Subcutaneous abdominal adipose tissue (tissue), 5 donors: ENCODE measurements at regions not wholly inside any gene's neighbourhood (a gene's known extent, or its start where the extent isn't known, plus 50 kb on each side); places are given as distances from the start of the nearest gene placed in this dataset.

Experiments
- H3K27ac ChIP-seq: one replicate; pipeline ENCODE4 v1.7.0; 2013; ENCODE audit warnings: low read depth, mild to moderate bottlenecking, inconsistent platforms, low read length, moderate library complexity
- H3K27me3 ChIP-seq, 5 donors: one replicate each; pipeline ENCODE4 v1.7.0; 2013; ENCODE audit warnings: low read length in 5 of 5, inconsistent platforms in 1 of 5; ENCODE audit not compliant: control insufficient read depth in 5 of 5, insufficient read depth in 4 of 5
- H3K36me3 ChIP-seq, 5 donors: one replicate each; pipeline ENCODE4 v1.7.0; 2013; ENCODE audit warnings: low read length in 5 of 5; ENCODE audit not compliant: control insufficient read depth in 5 of 5, insufficient read depth in 5 of 5
- H3K4me1 ChIP-seq, 5 donors: one replicate each; pipeline ENCODE4 v1.7.0; 2013; ENCODE audit warnings: low read length in 5 of 5, mild to moderate bottlenecking in 3 of 5, moderate library complexity in 1 of 5; ENCODE audit not compliant: control insufficient read depth in 5 of 5, insufficient read depth in 5 of 5
- H3K4me3 ChIP-seq, 5 donors: one replicate each; pipeline ENCODE4 v1.7.0; 2013; ENCODE audit warnings: low read length in 5 of 5, low read depth in 1 of 5
- H3K9ac ChIP-seq, 5 donors: one replicate each; pipeline ENCODE4 v1.7.0; 2013; ENCODE audit warnings: low read length in 5 of 5, mild to moderate bottlenecking in 4 of 5, moderate library complexity in 3 of 5
- H3K9me3 ChIP-seq, 5 donors: one replicate each; pipeline ENCODE4 v1.7.0; 2013; ENCODE audit warnings: low read length in 5 of 5; ENCODE audit not compliant: control insufficient read depth in 5 of 5
- donor health status: healthy.
- donor health status: healthy.
- donor health status: healthy.
- donor health status: healthy.
- donor health status: healthy.

DNA sequence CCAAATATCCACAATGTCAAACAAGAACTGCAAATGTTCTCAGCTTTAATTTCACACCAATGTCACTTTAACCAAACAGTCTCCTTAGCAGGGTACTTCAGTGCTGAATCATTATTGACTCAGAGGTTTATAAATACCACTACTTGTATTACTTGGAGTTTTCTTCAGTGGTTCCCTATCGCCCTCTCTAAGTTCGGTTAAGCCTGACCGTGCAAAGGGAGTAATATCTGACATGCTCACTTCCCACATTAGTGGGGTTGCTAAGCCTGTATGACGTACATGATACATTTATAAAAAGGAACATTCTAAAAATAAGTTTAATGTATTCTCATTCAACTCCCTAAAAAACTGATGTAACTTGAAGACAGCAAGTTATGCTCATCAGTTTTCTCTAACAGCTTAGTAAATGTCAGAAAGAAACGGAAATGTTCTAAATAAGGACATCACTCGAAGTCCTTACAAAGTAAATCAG lies 93.1 kb upstream of the ZC3H12C start:
- Histone ChIP-seq H3K9ac (no peak overlapping the region), H3K4me1 (no peaks in the 10 kb centered on the region), H3K4me3 (no peak overlapping the region), H3K9me3 (no peaks in the 10 kb centered on the region), H3K36me3 (no peaks in the 10 kb centered on the region), H3K27ac (no peak overlapping the region), H3K27me3 (no peaks in the 10 kb centered on the region)

DNA sequence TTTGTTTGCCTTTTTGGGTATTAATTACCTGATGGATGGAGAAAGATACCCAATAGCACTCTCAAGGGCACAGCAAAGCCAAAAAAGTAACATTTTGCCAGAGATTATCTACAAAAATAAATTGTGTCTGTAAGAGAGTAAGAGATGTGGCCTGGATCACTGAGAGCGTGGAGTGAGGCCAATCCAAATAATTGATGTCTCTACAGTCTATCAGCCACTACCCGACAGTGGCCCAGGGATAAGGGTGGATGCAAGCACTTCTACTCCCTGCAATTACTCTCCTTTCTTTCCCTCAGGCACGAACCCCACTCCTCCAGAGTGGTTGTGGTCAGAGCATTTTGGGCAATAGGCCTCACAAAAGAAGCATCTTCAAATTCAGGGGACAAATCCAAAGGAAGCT lies 92.3 kb upstream of the ZC3H12C start:
- Histone ChIP-seq H3K36me3 (no peaks in the 10 kb centered on the region), H3K27me3 (no peaks in the 10 kb centered on the region), H3K4me1 (no peaks in the 10 kb centered on the region), H3K4me3 (no peak overlapping the region), H3K9ac (no peak overlapping the region), H3K9me3 (no peaks in the 10 kb centered on the region), H3K27ac (no peak overlapping the region)

DNA sequence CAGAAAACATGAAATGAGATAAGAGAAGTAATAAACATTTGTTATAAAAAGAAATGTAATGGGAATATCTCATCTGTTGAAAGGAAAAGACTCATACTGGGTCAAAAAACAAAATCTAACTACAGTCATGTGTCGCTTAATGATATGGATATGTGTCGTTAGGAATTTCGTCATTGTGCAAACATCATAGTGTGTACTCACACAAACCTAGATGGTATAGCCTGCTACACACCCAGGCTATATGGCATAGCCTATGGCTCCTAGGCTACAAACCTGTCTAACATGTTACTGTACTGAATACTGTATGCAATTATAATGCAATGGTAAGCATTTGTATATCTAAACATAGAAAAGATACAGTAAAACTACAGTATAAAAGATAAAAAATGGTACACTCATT lies 89.8 kb upstream of the ZC3H12C start:
- no peak overlapping the region for H3K9ac ChIP-seq

DNA sequence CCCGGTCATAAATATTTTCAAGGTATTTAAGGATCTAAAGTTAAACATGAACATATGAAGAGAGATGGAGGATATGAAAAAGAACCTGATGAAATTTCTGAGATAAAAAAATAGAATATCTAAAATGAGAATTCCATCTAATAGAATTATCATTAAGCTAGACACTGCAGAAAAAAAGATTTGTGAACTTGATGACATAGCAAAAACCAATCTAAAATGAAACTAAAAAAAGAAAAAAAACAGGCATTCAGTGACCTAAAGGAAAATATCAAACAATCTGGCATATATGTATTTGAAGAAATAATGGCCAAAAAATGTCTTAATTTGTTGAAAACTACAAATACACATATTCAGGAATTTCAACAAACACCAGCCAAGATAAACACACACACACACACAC lies 81.6 kb upstream of the ZC3H12C start:
- no peak overlapping the region for H3K9ac ChIP-seq
- H3K4me1 ChIP-seq = no peaks in the 10 kb centered on the region
- H3K27me3 ChIP-seq = no peaks in the 10 kb centered on the region
- H3K36me3 ChIP-seq = no peaks in the 10 kb centered on the region
- peaks cover 2 to 22% (median 11%) of the 10 kb centered on the region in 5 donors for H3K9me3 ChIP-seq
- H3K27ac ChIP-seq = no peak overlapping the region
- H3K4me3 ChIP-seq = no peak overlapping the region

More for the DNA sequence above, 89.8 kb upstream of the ZC3H12C start:
- H3K27ac ChIP-seq = no peak overlapping the region
- H3K27me3 ChIP-seq = no peaks in the 10 kb centered on the region
- no peak overlapping the region for H3K4me3 ChIP-seq
- no peaks in the 10 kb centered on the region for H3K4me1 ChIP-seq
- no peaks in the 10 kb centered on the region for H3K36me3 ChIP-seq
- no peaks in the 10 kb centered on the region for H3K9me3 ChIP-seq

DNA sequence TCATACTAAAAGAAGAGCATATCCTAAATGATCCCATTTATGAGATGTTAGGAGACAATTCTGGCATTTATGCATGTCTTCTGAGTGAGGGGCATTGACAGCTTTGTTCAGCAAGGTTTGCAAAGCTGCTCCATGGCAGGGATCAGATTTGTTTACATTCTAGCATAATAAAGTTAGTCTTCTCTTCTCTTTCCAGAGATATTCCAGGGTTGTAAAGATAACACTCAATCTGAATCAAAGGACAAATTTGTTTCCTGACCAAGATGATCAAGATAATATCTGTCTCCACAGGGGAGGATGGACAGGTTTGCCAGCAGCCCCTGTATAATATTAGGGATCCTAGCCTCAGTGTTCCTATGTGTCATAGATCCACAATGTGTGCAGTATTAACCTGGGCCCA lies 77.5 kb upstream of the ZC3H12C start:
- Histone ChIP-seq H3K4me1 (no peaks in the 10 kb centered on the region), H3K36me3 (no peaks in the 10 kb centered on the region), H3K4me3 (no peak overlapping the region), H3K27ac (no peak overlapping the region), H3K27me3 (no peaks in the 10 kb centered on the region), H3K9me3 (peaks cover 2 to 19% (median 7%) of the 10 kb centered on the region in 5 donors), H3K9ac (no peak overlapping the region)

DNA sequence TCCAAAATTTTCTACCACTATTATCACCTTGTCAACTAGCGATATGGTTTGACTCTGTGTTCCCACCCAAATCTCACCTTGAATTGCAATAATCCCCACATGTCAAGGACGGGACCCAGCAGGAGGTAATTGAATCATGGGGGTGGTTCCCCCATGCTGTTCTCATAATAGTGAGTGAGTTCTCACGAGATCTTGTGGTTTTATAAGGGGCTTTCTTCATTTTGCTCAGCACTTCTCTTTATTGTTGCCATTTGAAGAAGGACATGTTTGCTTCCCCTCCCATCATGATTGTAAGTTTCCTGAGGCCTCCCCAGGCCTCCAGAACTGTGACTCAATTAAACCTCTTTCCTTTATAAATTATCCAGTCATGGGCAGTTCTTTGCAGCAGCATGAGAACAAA lies 73.5 kb upstream of the ZC3H12C start:
- H3K9ac ChIP-seq = no peak overlapping the region
- no peak overlapping the region for H3K4me3 ChIP-seq
- no peak overlapping the region for H3K27ac ChIP-seq
- no peaks in the 10 kb centered on the region for H3K4me1 ChIP-seq
- no peaks in the 10 kb centered on the region for H3K27me3 ChIP-seq
- no peaks in the 10 kb centered on the region for H3K9me3 ChIP-seq
- no peaks in the 10 kb centered on the region for H3K36me3 ChIP-seq

DNA sequence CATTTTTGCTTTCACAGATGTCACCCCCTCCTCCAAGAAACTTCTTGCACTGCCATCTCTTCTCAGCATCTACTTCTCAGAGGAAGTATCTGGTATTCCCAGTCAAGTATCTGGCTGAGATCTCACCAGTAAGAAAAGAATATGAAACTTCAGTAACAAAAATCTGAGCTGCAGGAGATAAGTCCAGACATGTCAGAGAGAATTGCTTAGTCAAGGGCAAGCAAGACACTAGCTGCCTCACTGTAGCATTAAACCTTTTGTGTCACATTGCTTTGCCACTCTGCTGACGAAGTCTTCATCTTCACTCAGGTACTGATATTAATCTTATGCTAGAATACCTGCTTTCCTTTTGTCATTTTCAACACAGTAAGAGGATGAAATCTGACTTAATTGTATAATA lies 70.6 kb upstream of the ZC3H12C start:
- Histone ChIP-seq H3K27ac (no peak overlapping the region), H3K9ac (no peak overlapping the region), H3K27me3 (no peaks in the 10 kb centered on the region), H3K9me3 (no peaks in the 10 kb centered on the region), H3K4me3 (no peak overlapping the region), H3K4me1 (no peaks in the 10 kb centered on the region), H3K36me3 (no peaks in the 10 kb centered on the region)

DNA sequence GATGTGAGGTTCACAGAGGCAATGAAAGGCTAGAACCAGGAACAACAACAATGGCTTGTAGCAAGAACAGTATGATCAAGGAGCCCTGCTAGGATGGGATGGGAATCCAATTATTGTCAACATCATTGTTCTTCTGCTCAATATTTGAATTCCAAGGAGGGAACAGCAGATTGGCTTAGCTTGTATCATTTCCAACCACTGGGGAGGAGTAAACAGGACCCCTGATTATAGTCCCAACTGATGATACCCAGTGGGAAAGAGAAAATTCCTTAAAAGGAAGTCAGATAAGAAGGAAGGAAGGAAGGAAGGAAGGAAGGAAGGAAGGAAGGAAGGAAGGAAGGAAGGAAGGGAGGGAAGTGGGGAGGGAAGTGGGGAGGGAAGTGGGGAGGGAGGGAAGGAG lies 69.5 kb upstream of the ZC3H12C start:
- H3K9ac ChIP-seq = no peak overlapping the region
- no peaks in the 10 kb centered on the region for H3K4me1 ChIP-seq
- H3K9me3 ChIP-seq = no peaks in the 10 kb centered on the region
- H3K4me3 ChIP-seq = no peak overlapping the region
- H3K27ac ChIP-seq = no peak overlapping the region
- no peaks in the 10 kb centered on the region for H3K36me3 ChIP-seq
- H3K27me3 ChIP-seq = no peaks in the 10 kb centered on the region

DNA sequence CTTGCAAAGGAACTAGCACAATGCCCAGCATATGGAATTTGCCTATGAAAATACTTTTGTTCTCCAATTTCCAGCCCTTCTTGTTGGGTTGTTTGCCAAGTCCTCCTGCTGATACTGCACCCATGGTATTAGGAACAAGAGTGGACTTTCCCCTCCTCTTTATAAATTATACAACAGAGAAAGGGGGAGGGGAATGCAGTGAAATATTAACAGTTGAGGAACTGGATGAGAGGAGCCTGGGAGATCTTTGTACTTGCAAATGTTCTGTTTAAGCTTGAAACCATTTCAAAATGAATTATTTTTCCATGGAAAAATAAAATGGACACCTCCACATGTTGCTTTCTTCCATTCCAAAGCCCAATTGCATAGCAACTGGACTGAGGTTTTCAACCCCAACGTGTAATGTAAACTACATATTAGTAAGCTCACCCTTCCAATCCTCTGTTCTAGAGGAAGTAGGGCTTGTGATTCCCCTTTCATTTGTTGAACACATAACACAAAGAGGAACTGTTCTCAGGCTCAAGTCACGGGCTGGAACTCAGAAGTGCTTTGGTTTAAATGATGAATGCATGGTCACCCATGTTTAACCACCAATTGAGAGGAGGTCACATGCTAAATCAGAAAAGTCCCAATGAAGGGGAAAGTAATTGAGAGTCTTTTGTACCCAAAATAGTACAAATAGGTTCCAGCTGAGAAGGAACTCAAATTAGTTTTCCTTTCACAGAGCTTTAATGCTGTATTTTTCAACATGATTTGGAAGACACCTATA lies 66.2 kb upstream of the ZC3H12C start:
- no peak overlapping the region for H3K27ac ChIP-seq
- H3K4me3 ChIP-seq = no peak overlapping the region
- no peak overlapping the region for H3K9ac ChIP-seq
- H3K36me3 ChIP-seq = no peaks in the 10 kb centered on the region
- no peaks in the 10 kb centered on the region for H3K9me3 ChIP-seq
- H3K27me3 ChIP-seq = no peaks in the 10 kb centered on the region
- H3K4me1 ChIP-seq = peaks cover 0 to 3% (median 0%) of the 10 kb centered on the region in 5 donors

DNA sequence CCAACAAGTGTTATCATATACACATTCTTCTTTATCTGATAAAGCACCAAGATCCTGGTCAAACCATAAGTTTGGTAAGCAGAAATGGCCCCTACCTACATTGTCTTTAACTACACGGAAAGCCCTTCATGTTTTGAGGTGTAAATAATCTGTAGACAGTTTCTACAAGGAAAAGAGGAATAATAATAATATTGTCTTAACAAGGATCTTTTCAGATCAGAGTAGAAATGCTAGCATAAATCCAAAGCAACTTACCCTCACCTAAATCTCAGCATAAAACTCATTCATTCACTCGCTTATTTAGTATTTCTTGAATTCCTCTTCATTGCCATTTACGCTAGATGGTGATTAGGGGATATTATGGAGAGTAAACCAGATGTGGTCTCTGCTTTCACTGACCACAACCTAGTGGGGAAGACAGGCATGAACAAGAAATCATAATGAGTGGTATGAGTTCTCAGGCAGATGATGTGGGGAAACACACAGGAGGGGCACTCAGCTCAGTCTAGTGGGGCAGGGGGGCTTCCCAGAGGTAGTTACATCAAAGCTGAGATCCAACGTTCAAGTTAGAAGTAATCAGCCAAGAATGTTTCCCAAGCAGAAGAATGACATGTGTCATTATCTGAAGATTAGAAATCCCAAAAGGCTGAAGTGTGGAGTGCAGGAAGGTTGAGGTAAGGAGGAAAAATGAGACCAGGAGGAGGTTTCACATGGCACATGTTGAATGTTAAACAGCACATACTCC lies 65.4 kb upstream of the ZC3H12C start:
- Histone ChIP-seq H3K9me3 (no peaks in the 10 kb centered on the region), H3K4me1 (peaks cover 0 to 3% (median 0%) of the 10 kb centered on the region in 5 donors), H3K9ac (no peak overlapping the region), H3K27me3 (no peaks in the 10 kb centered on the region), H3K4me3 (no peak overlapping the region), H3K36me3 (no peaks in the 10 kb centered on the region), H3K27ac (no peak overlapping the region)
